HG03460 (cell line): ENCODE measurements at regions not wholly inside any gene's neighbourhood (a gene's known extent, or its start where the extent isn't known, plus 50 kb on each side); places are given as distances from the start of the nearest gene placed in this dataset.

Source experiments
- ATAC-seq: cut with Tn5 transposase; IDR thresholded peaks from one replicate; pipeline ENCODE4 v1.9.1; 2021; ENCODE audit not compliant: unreplicated experiment

GRCh38 chr3:107943786-107944523, 146.9 kb downstream of the CD47 start:
- no peak for ATAC-seq

GRCh38 chr3:107942951-107943749, 147.7 kb downstream of the CD47 start:
- no peak for ATAC-seq

- ATAC-seq: no peak
Observed at GRCh38 chr3:107942244-107942643, 148.6 kb downstream of the CD47 start.

- no peak for ATAC-seq
Observed at GRCh38 chr3:107939691-107940442, 151.0 kb downstream of the CD47 start.

GRCh38 chr3:107938143-107938542, 152.7 kb downstream of the CD47 start:
- no peak for ATAC-seq

GRCh38 chr3:107934808-107935207, 156.0 kb downstream of the CD47 start:
- ATAC-seq: no peak

GRCh38 chr3:107933450-107933849, 157.4 kb downstream of the CD47 start:
- ATAC-seq: no peak

- no peak for ATAC-seq
Observed at GRCh38 chr3:107931326-107931725, 159.5 kb downstream of the CD47 start.

- no peak for ATAC-seq
Observed at GRCh38 chr3:107929088-107929487, 161.7 kb downstream of the CD47 start.

- peak; percentile 20 for ATAC-seq
Observed at GRCh38 chr3:107928084-107928445, 162.8 kb downstream of the CD47 start.

- ATAC-seq: peak; percentile 90
Observed at GRCh38 chr3:107927361-107928083, 163.3 kb downstream of the CD47 start.

GRCh38 chr3:107925851-107926250, 165.0 kb downstream of the CD47 start:
- ATAC-seq: no peak

GRCh38 chr3:107921038-107921437, 169.8 kb downstream of the CD47 start:
- ATAC-seq: no peak

GRCh38 chr3:107920538-107920937, 170.3 kb downstream of the CD47 start:
- no peak for ATAC-seq

- no peak for ATAC-seq
Observed at GRCh38 chr3:107919239-107919638, 171.6 kb downstream of the CD47 start.

- no peak for ATAC-seq
Observed at GRCh38 chr3:107916171-107916570, 174.7 kb downstream of the CD47 start.

GRCh38 chr3:107915706-107916105, 175.1 kb downstream of the CD47 start:
- ATAC-seq: no peak

GRCh38 chr3:107913701-107914100, 177.1 kb downstream of the CD47 start:
- no peak for ATAC-seq

- no peak for ATAC-seq
Observed at GRCh38 chr3:107911337-107912000, 179.4 kb downstream of the CD47 start.

GRCh38 chr3:107910713-107911259, 180.0 kb downstream of the CD47 start:
- peak; percentile 95 for ATAC-seq
